Stimulated activated CD4-positive, alpha-beta T cell treated with anti-CD3 and anti-CD28 coated beads, Interleukin-1b, Interleukin-23, amount 100 ng/mL, for 4 hours (primary cell): ENCODE measurements at regions not wholly inside any gene's neighbourhood (a gene's known extent, or its start where the extent isn't known, plus 50 kb on each side); places are given as distances from the start of the nearest gene placed in this dataset.
"Not testable (repeated sequence)": the region's sequence is repeated elsewhere in the genome, so short reads cannot be mapped to it uniquely, and the experiment has no call there.

Experiments
- DNase-seq, 2 donors: peaks; one replicate each; pipeline ENCODE4 v3.0.0-alpha.2; 2020; ENCODE audit warnings: low read depth in 2 of 2

- no peak for DNase-seq
These were observed 258.6 kb upstream of the AGTR2 start for GRCh38 chrX:115911967-115912366.

GRCh38 chrX:115912372-115912897 lies 258.1 kb upstream of the AGTR2 start:
- no peak for DNase-seq

GRCh38 chrX:115913575-115913974 lies 257.0 kb upstream of the AGTR2 start:
- DNase-seq = no peak

DNA sequence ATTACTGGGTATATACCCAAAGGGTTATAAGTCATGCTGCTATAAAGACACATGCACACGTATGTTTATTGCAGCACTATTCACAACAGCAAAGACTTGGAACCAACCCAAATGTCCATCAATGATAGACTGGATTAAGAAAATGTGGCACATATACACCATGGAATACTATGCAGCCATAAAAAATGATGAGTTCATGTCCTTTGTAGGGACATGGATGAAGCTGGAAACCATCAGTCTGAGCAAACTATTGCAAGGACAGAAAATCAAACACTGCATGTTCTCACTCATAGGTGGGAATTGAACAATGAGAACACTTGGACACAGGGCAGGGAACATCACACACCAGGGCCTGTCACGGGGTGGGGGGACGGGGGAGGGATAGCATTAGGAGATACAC lies 254.9 kb upstream of the AGTR2 start:
- not testable (repeated sequence) for DNase-seq

DNA sequence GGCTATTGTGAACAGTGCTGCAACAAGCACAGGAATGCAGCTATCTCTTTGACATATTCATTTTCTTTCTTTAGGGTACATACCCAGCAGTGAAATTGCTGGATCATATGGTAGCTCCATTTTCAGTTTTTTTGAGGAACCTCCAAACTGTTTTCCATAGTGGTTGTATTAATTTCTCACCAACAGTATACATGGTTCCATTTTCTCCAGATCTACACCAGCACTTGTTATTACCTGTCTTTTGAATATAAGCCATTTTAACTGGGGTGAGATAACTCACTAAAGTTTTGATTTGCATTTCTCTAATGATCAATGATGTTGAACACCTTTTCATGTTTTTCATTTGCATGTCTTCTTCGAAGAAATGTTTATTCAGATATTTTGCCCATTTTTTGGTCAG lies 241.1 kb upstream of the AGTR2 start:
- no peak for DNase-seq

DNA sequence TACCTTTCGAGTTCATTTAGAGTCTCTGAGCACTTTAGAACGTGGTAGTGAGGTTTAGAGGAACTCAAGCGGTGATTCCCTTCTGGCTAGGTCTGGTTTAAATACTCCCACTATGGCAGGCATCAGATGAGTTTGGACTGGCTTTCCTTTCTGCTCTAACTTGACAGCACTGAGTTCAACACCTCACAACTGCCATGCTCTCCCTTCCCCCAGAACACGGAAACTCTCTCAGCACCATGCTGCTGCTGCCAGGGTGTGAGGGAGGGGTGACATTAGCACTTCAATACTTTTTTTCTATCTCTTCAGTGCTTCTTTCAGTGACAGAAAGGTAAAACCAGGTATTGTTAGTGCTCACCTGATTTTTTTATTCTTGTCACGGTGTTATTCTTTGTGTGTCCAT lies 234.5 kb upstream of the AGTR2 start:
- no peak for DNase-seq

DNA sequence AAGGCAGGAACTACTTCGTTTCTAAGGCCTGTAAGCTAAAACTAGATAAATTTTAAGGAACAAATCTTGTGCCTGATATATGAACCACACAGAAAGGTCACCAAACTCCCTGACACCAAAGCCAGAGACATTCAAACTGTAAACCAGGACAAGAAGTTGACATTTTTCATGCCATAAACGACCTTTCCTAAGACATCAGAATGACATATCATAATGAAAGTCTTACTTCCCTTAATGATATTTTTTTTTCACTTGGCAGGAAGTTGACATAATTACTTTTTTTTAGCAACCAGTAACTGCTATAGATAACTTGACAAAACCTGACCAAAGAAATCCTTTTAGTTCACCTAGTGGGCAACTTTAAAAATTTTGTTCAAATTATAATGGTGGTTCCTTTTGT lies 231.5 kb upstream of the AGTR2 start:
- no peak for DNase-seq

DNA sequence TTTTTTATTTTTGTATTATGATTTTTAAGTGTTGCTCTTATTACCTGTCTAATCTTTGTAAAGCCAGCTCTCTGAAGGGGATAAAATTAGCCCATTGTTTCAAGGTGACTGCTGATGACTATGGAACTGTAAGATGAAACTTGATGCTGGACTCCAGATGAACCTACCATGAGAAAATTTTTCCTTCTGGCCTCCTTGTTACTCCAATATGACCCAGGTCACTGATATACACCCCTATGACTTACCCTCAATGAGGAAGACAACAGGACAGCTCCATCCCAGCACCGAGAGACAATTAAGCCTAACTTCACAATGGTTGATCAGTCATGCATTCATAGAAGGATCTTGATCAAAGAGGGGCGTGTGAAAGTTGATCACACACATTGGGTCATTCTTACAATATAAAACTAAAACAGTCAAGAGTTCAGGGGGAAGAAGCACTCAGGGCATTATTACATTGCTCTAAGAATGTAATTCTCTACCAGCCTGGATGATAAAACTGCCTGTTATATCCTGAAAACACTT lies 230.8 kb upstream of the AGTR2 start:
- DNase-seq = no peak

DNA sequence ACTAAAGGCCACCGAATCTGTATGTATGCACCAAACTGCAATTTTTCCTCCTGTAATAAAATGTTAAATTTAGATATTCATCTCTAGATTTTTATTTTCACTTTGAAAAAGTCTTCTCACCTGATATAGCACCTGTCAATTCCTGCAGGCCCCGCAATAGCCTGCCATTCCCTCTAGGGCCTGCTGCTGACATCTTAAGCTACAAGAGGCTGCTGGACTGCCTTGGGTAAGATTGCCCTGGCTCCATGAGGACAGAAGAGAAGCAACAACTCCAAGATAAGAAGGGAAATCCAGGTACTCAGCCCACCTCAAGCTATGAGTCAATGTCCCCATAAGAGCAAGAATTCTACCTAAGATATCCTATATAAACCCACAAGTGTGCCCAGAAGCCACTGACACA lies 230.2 kb upstream of the AGTR2 start:
- DNase-seq = no peak

DNA sequence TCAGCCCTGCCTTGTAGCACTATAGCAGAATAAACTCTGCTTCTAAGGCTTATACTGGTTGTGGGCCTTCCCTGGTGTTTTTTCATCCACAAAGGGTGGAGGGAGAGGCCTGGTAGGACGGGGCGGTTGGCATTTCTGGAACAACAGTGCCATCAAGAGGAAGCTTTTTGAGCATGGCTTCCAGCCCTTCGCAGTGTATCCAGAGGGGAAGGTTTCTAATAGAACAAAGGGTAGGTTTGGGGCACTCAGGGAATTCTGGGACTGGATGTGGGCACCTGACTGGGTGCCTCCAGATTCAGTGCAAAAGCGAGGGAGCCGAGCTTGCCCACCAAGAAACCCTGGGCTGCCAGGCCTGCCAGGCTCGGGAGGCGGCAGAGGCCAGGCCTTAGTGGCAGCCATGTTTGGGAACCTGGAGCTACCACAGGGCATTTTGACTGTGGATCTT lies 229.6 kb upstream of the AGTR2 start:
- peak in 1 of 2 donors; percentile 45 for DNase-seq

GRCh38 chrX:115941388-115941787 lies 229.2 kb upstream of the AGTR2 start:
- no peak for DNase-seq

DNA sequence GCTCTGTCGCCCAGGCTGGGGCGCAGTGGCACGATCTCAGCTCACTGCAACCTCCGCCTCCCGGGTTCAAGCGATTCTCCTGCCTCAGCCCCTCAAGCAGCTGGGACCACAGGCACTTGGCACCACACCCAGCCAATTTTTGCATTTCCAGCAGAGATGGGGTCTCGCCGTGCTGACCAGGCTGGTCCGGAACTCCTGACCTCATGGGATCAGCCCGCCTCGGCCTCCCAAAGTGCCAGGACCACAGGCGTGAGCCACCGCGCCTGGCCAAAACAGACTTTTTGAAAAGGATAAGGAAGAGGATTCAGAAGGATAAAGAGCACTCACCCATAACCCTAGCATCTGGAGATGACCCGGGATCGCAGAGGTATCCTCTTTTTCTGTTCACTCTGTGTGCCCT lies 224.5 kb upstream of the AGTR2 start:
- no peak for DNase-seq

GRCh38 chrX:115948018-115948923 lies 222.3 kb upstream of the AGTR2 start:
- no peak for DNase-seq

- peak in 1 of 2 donors; percentile 5 for DNase-seq
These were observed 220.4 kb upstream of the AGTR2 start for GRCh38 chrX:115949900-115950822.

DNA sequence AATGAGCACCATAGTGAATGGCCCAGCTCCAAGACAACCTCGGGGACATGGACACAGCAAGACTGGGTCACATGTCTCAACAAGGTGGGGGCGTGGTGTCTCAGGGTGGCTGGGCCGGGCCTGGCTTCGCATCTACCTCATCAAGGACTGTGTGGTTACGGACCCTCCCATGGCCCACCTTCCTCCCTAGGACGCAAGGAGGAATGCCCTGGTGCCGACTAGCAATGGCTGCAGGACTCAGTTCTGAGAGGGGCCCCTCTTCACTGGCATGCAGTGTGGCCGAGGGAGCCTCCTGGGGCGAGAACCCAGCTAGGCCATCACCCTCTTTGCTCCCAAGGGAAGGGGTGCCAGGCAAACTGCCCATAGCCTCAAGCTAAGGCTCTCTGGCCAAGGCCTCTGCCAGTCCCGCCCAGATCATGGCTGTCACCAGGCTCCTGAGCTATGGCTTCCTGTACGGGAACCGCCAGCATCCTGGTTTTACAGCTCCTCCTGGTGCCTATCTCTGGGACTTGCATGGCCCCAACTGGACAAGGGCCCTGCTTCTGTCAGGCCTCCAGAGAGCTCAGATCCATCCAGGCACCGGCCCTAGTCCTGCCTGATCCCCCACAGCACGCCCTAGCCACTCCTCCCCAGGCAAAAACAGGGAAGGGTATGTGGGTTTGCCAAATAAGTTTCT lies 218.0 kb upstream of the AGTR2 start:
- no peak for DNase-seq

DNA sequence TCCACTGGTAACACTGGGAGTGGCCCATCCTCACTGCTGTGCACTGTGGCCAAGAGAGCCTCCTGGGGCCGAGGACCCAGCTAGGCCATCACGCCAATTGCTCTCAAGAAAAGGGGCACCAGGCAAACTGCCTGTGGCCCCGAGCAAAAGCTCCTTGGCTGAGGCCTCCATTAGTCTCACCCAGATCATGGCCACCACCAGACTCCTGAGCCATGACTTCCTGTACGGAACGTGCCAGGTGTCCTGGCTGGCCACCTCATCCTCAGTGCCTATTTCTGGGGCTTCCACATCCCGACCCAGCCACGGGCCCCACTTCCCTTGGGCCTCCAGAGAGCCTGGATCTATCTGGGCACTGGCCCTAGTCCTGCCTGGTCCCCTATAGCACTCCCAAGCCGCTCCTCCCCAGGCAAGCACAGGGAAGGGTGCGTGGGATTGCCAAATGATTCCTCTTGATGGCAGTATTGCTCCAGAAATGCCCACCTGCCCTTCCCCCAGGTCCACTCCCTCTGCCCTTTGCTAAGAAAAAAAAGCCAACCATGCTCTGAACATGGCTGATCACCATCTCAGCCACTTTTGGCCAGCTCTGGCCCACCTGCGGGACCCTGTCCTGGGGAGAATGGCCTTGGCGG lies 212.6 kb upstream of the AGTR2 start:
- no peak for DNase-seq

DNA sequence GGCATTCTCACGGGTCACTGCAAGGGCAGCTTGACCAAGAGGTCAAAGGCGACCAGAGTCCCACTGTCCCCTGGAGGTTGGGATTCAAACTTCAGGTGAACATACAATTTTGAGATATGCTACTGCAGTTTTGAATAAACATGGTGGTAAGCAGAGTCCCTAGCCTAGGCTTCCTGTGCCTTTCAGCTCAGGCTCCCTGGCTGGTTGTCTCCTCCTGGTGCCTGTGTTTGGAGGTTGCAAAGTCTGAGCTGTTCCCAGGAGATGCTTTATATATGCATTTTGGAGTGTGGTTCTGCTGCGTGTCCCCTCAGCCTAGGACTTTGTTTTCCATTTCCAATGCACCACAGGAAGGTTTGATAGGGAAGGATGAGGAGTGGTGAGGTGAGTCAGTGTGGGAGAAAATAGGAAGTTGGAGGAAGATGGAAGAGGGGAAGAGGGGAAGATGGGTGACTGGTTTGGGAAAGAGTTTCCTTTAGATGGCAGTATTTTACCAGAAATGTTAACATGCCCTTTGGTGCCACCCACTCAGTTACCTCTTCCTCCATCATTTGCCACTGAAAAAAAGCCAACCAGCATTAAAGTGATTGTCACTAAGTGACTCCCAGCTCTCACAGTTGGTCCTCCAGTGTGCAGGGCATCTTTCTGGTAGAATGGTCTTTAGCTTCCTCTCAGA lies 211.7 kb upstream of the AGTR2 start:
- no peak for DNase-seq

DNA sequence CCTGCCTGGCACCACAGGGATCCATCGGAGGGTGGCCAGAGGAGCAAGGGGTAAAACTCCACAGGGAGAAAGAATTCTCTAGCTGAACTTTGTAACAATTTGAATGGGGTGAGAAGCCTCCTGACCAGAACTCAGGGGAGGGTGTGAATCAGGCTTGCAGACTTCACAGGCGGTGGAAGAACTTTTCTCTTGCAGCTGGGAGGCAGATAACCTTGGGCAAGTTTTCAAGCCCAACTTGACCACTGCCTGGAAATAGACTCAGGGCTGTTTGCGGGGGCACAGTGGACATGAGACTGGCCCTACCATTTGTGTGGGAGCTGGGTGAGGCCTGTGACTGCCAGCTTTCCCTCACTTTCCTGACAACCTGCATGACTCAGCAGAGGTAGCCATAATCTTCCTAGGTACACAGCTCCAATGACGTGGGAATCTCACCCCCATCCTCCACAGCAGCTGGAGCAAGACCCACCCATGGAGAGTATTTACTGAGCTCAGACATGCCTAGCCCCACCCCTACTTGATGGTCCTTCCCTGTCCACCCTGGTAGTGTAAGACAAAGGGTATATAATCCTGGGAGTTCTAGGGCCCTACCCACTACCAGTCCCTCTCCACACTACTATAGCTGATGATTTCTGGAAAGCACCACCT lies 210.0 kb upstream of the AGTR2 start:
- DNase-seq = no peak

DNA sequence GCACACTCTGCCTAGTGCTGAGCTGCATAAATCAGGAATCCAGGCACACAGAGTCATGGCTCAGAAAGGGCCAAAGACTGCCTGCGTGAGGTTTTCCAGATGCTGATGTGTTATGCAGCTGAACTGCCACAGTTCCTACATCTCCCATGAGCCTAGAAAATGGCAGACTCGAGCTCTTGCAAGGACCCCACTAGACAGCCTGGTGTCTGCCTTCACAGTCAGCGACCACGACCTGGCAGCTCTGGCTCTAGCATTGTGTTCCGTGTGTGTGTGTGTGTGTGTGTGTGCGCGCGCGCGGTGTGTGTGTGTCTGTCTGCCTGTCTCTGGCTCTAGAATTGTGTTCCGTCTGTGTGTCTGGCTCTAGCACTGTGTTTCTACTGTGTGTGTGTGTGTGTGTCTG lies 203.6 kb upstream of the AGTR2 start:
- DNase-seq = no peak
